ENCODE measurements at regions not wholly inside any gene's neighbourhood (a gene's known extent, or its start where the extent isn't known, plus 50 kb on each side); places are given as distances from the start of the nearest gene placed in this dataset.

GRCh38 chr5:179468696-179469095 lies 81.7 kb upstream of the RUFY1 start:
- TF ChIP-seq CTCF (IDR thresholded peaks at IDR 0.05; ENCODE audit: unreplicated experiment) = no peak

GRCh38 chr5:179467441-179467840 lies 82.9 kb upstream of the RUFY1 start:
- no peak for TF ChIP-seq CTCF (IDR thresholded peaks at IDR 0.05; ENCODE audit: unreplicated experiment)
- Mint-ChIP-seq H3K27ac (no peak overlapping the region), H3K36me3 (ENCODE audit: insufficient read depth) (no peaks in the 10 kb centered on the region), H3K9me3 (ENCODE audit: low read depth) (peaks cover 3% of the 10 kb centered on the region), H3K4me3 (ENCODE audit: low read depth) (no peak overlapping the region), H3K27me3 (no peaks in the 10 kb centered on the region), H3K4me1 (ENCODE audit: low read depth) (peaks cover 7% of the 10 kb centered on the region)
- no peak for DNase-seq (ENCODE audit: low spot score, unreplicated experiment)

More at GRCh38 chr5:179468696-179469095, 81.7 kb upstream of the RUFY1 start:
- H3K9me3 Mint-ChIP-seq (ENCODE audit: low read depth) = peaks cover 3% of the 10 kb centered on the region
- no peaks in the 10 kb centered on the region for H3K36me3 Mint-ChIP-seq (ENCODE audit: insufficient read depth)
- no peaks in the 10 kb centered on the region for H3K27me3 Mint-ChIP-seq
- DNase-seq (ENCODE audit: low spot score, unreplicated experiment) = no peak
- H3K27ac Mint-ChIP-seq = no peak overlapping the region
- peaks cover 7% of the 10 kb centered on the region for H3K4me1 Mint-ChIP-seq (ENCODE audit: low read depth)
- no peak overlapping the region for H3K4me3 Mint-ChIP-seq (ENCODE audit: low read depth)

- DNase-seq (ENCODE audit: low spot score, unreplicated experiment) = no peak
- H3K27ac Mint-ChIP-seq = no peak overlapping the region
- H3K36me3 Mint-ChIP-seq (ENCODE audit: insufficient read depth) = no peaks in the 10 kb centered on the region
- no peak for TF ChIP-seq CTCF (IDR thresholded peaks at IDR 0.05; ENCODE audit: unreplicated experiment)
- H3K4me1 Mint-ChIP-seq (ENCODE audit: low read depth) = no peaks in the 10 kb centered on the region
- H3K9me3 Mint-ChIP-seq (ENCODE audit: low read depth) = peaks cover 3% of the 10 kb centered on the region
- no peak overlapping the region for H3K4me3 Mint-ChIP-seq (ENCODE audit: low read depth)
- peaks cover 4% of the 10 kb centered on the region for H3K27me3 Mint-ChIP-seq
Observed at GRCh38 chr5:179464631-179465030, 85.7 kb upstream of the RUFY1 start.

- H3K27me3 Mint-ChIP-seq = peaks cover 6% of the 10 kb centered on the region
- no peaks in the 10 kb centered on the region for H3K36me3 Mint-ChIP-seq (ENCODE audit: insufficient read depth)
- H3K4me3 Mint-ChIP-seq (ENCODE audit: low read depth) = no peak overlapping the region
- no peak for DNase-seq (ENCODE audit: low spot score, unreplicated experiment)
- TF ChIP-seq CTCF (IDR thresholded peaks at IDR 0.05; ENCODE audit: unreplicated experiment) = no peak
- H3K9me3 Mint-ChIP-seq (ENCODE audit: low read depth) = no peaks in the 10 kb centered on the region
- H3K4me1 Mint-ChIP-seq (ENCODE audit: low read depth) = no peaks in the 10 kb centered on the region
- H3K27ac Mint-ChIP-seq = no peak overlapping the region
Observed at GRCh38 chr5:179462040-179462439, 88.3 kb upstream of the RUFY1 start.

- no peaks in the 10 kb centered on the region for H3K4me1 Mint-ChIP-seq (ENCODE audit: low read depth)
- DNase-seq (ENCODE audit: low spot score, unreplicated experiment) = no peak
- H3K4me3 Mint-ChIP-seq (ENCODE audit: low read depth) = no peak overlapping the region
- no peak overlapping the region for H3K27ac Mint-ChIP-seq
- H3K27me3 Mint-ChIP-seq = peaks cover 6% of the 10 kb centered on the region
- no peaks in the 10 kb centered on the region for H3K9me3 Mint-ChIP-seq (ENCODE audit: low read depth)
- no peaks in the 10 kb centered on the region for H3K36me3 Mint-ChIP-seq (ENCODE audit: insufficient read depth)
- TF ChIP-seq CTCF (IDR thresholded peaks at IDR 0.05; ENCODE audit: unreplicated experiment) = no peak
Observed at GRCh38 chr5:179461576-179461975, 88.8 kb upstream of the RUFY1 start.
